ENCODE measurements at regions not wholly inside any gene's neighbourhood (a gene's known extent, or its start where the extent isn't known, plus 50 kb on each side); places are given as distances from the start of the nearest gene placed in this dataset.

GRCh38 chr7:79610313-79610712 lies 156.8 kb upstream of the MAGI2 start (continued):
- TF ChIP-seq ATF1 (CRISPR knock-in tag; IDR thresholded peaks at IDR 0.05) (no peak), ZNF263 (CRISPR knock-in tag; IDR thresholded peaks at IDR 0.05; ENCODE audit: low read depth) (no peak), ARID4B (CRISPR knock-in tag; IDR thresholded peaks at IDR 0.05; ENCODE audit: borderline replicate concordance) (no peak), ZNF121 (CRISPR knock-in tag; IDR thresholded peaks at IDR 0.05) (no peak), HMGA2 (CRISPR knock-in tag; IDR thresholded peaks at IDR 0.05) (no peak), ZNF138 (CRISPR knock-in tag; conservative IDR thresholded peaks at IDR 0.05) (no peak), ESRRA (CRISPR knock-in tag; IDR thresholded peaks at IDR 0.05; ENCODE audit: borderline replicate concordance) (no peak), HMGXB4 (CRISPR knock-in tag; IDR thresholded peaks at IDR 0.05) (no peak), TP53 (CRISPR knock-in tag; IDR thresholded peaks at IDR 0.05) (no peak), GABPB1 (CRISPR knock-in tag; IDR thresholded peaks at IDR 0.05) (no peak), NFATC4 (CRISPR knock-in tag; IDR thresholded peaks at IDR 0.05) (no peak)

GRCh38 chr7:79608005-79608404 lies 154.5 kb upstream of the MAGI2 start:
- no peaks in the 10 kb centered on the region for H3K27me3 Mint-ChIP-seq (ENCODE audit: low read depth)
- peaks cover 4% of the 10 kb centered on the region; the same call in 1 of the 2 replicates for H3K4me1 Mint-ChIP-seq
- no peak for ATAC-seq
- H3K9me3 Mint-ChIP-seq = no peaks in the 10 kb centered on the region
- no peak overlapping the region for H3K4me3 Mint-ChIP-seq
- H3K36me3 Mint-ChIP-seq = no peaks in the 10 kb centered on the region
- DNase-seq (ENCODE audit: low spot score) = no peak
- no peak overlapping the region for H3K27ac Mint-ChIP-seq
- ChIA-PET POLR2A (interaction anchor here (0.5 kb wide), 1 partner anchor 145 kb away, joined by 4 read pairs; no protein-coding TSS in a partner anchor), CTCF (no interaction called here)
- TF ChIP-seq JUN (CRISPR knock-in tag; IDR thresholded peaks at IDR 0.05) (no peak), MXD4 (CRISPR knock-in tag; IDR thresholded peaks at IDR 0.05; ENCODE audit: borderline replicate concordance) (no peak), STAT6 (CRISPR knock-in tag; conservative IDR thresholded peaks at IDR 0.05; ENCODE audit: low read depth) (no peak), SOX15 (CRISPR knock-in tag; IDR thresholded peaks at IDR 0.05) (no peak), FOXJ3 (CRISPR knock-in tag; IDR thresholded peaks at IDR 0.05; ENCODE audit: borderline replicate concordance) (no peak), ZNF121 (CRISPR knock-in tag; IDR thresholded peaks at IDR 0.05) (no peak), E2F5 (CRISPR knock-in tag; IDR thresholded peaks at IDR 0.05) (no peak), FOXK1 (CRISPR knock-in tag; IDR thresholded peaks at IDR 0.05) (no peak), ZNF423 (CRISPR knock-in tag; IDR thresholded peaks at IDR 0.05) (no peak), GABPB1 (CRISPR knock-in tag; IDR thresholded peaks at IDR 0.05) (no peak), CBFB (CRISPR knock-in tag; IDR thresholded peaks at IDR 0.05; ENCODE audit: low read depth) (no peak), IRF1 (CRISPR knock-in tag; IDR thresholded peaks at IDR 0.05) (no peak), ZBTB43 (CRISPR knock-in tag; IDR thresholded peaks at IDR 0.05) (no peak), USF2 (CRISPR knock-in tag; IDR thresholded peaks at IDR 0.05) (no peak), ETV6 (CRISPR knock-in tag; IDR thresholded peaks at IDR 0.05) (no peak), TEAD1 (CRISPR knock-in tag; IDR thresholded peaks at IDR 0.05) (no peak), ZNF219 (CRISPR knock-in tag; IDR thresholded peaks at IDR 0.05; ENCODE audit: borderline replicate concordance) (no peak)
